Heart right ventricle (tissue), 16 donors: ENCODE measurements at regions not wholly inside any gene's neighbourhood (a gene's known extent, or its start where the extent isn't known, plus 50 kb on each side); places are given as distances from the start of the nearest gene placed in this dataset.

ENCODE experiments used
- ATAC-seq, 8 donors: fragments of 200-7000 bp; cut with Tn5 transposase; one replicate each; pipeline ENCODE4 v1.9.1; 2020; ENCODE audit warnings: mild to moderate bottlenecking in 8 of 8, moderate library complexity in 8 of 8, moderate number of reproducible peaks in 1 of 8
- DNase-seq, 2 donors: peaks; one replicate each; pipeline ENCODE4 v3.0.0-alpha.2; 2020
- H3K27ac ChIP-seq, 10 donors: fragments of 200-600 bp; sonication (generic) in 2 of 10; one replicate each; pipeline versions ENCODE4 v1.5.0 to v1.8.0; 2020 to 2022; ENCODE audit warnings: mild to moderate bottlenecking in 3 of 10
- H3K27me3 ChIP-seq, 7 donors: fragments of 200-600 bp; one replicate each; pipeline ENCODE4 v1.8.0; 2021 to 2022; ENCODE audit warnings: mild to moderate bottlenecking in 2 of 7
- H3K36me3 ChIP-seq, 9 donors: fragments of 200-600 bp; sonication (generic) in 1 of 9; one replicate each; pipeline versions ENCODE4 v1.5.0 to v1.8.0; 2020 to 2022; ENCODE audit warnings: mild to moderate bottlenecking in 2 of 9
- H3K4me1 ChIP-seq, 9 donors: fragments of 200-600 bp; sonication (generic) in 1 of 9; one replicate each; pipeline versions ENCODE4 v1.5.0 to v1.8.0; 2020 to 2022; ENCODE audit warnings: mild to moderate bottlenecking in 4 of 9
- H3K4me3 ChIP-seq, 10 donors: fragments of 200-600 bp; sonication (generic) in 2 of 10; one replicate each; pipeline versions ENCODE4 v1.5.0 to v1.8.0; 2020 to 2022; ENCODE audit warnings: mild to moderate bottlenecking in 7 of 10, moderate library complexity in 2 of 10
- H3K9me3 ChIP-seq, 11 donors: fragments of 200-600 bp in 10 of 11; sonication (generic) in 2 of 11; one replicate each; pipeline versions ENCODE4 v1.5.0 to v1.8.0; 2013 to 2022; ENCODE audit warnings: mild to moderate bottlenecking in 2 of 11, control low read depth in 1 of 11, moderate library complexity in 1 of 11
- CTCF ChIP-seq, 9 donors: fragments of 200-600 bp; sonication (generic) in 2 of 9; IDR thresholded peaks; one replicate each; pipeline versions ENCODE4 v1.5.0 to v1.8.0; 2021 to 2022; ENCODE audit warnings: antibody characterized with exemption in 9 of 9, mild to moderate bottlenecking in 5 of 9, moderate library complexity in 1 of 9
- whole genome bisulfite sequencing, 2 donors: extraction: QIAGEN DNeasy Blood & Tissue Kit; methylation state at CpG; one replicate each; pipeline ENCODE4 v1.1.7; 2013; ENCODE audit warnings: inconsistent platforms in 1 of 2; 5-methylcytosine and 5-hydroxymethylcytosine counted together
- intact Hi-C, 10 donors: fragments of 100-400 bp; cut with DNase I; formaldehyde crosslinking; loops; one replicate each; pipeline versions ENCODE4 v1.11.1 to v1.14.2; 2022
- donor health status: Arrhythmogenic right ventricular cardiomyopathy.
- donor health status: ischemic (EF 13 %, LVEDD 7.1; RV severe dilation, severe dysfunction).
- donor health status: healthy with polysubstance abuse.
- donor health status: DM: no; HTN: yes; CAD: no.
- donor health status: DM: no; HTN: no; CAD: no.
- donor health status: ischemic (EF 25% LVEDD 6.9; RV normal size, moderate dysfunction).
- donor health status: ischemic (EF 25% LVEDD 5.7; RV mildly dilated, moderate dysfunction).
- donor health status: healthy.
- donor health status: DM: yes; HTN: yes; CAD: no.
- donor health status: Ischemic cardiomyopathy.
- donor health status: ischemic (EF 35%, LVEDD 5.7; RV mildly dilated, moderate dysfunction).
- donor health status: nonischemic (EF 11% LVEDD 7.7; RV severe dilation, severe dysfunction).
- donor health status: DM: yes; HTN: yes; CAD: no.
- donor health status: PGD.
- donor health status: ischemic (EF 29% LVEDD 5.4; RV normal size, mild dysfunction).
- donor health status: nonischemic (EF 23%, LVEDD 6.1; RV moderate dilation, normal function).

- no peak for DNase-seq
- peak in 1 of 8 donors; percentile 65 for ATAC-seq
- no peak overlapping the region for H3K27ac ChIP-seq
- intact Hi-C loops, result no loop called here
- H3K27me3 ChIP-seq, result no peaks in the 10 kb centered on the region
- H3K36me3 ChIP-seq, result no peaks in the 10 kb centered on the region
- H3K4me3 ChIP-seq, result no peak overlapping the region
- TF ChIP-seq CTCF (IDR thresholded peaks at IDR 0.05), result no peak
- peaks cover 0 to 7% (median 0%) of the 10 kb centered on the region in 9 donors for H3K4me1 ChIP-seq
- 90 to 94% methylated on average over 8 of the region's 8 CpGs for WGBS, 2 donors
- peaks cover 0 to 11% (median 0%) of the 10 kb centered on the region in 11 donors for H3K9me3 ChIP-seq
These were observed 52.0 kb upstream of the KCNIP1 start for GRCh38 chr5:170451747-170452365.

GRCh38 chr5:170450061-170450669, 53.7 kb upstream of the KCNIP1 start:
- Histone ChIP-seq H3K9me3 (peaks cover 0 to 15% (median 0%) of the 10 kb centered on the region in 11 donors), H3K27ac (no peak overlapping the region), H3K4me1 (peaks cover 0 to 7% (median 0%) of the 10 kb centered on the region in 9 donors), H3K36me3 (no peaks in the 10 kb centered on the region), H3K4me3 (no peak overlapping the region), H3K27me3 (no peaks in the 10 kb centered on the region)
- DNase-seq (no peak), ATAC-seq (no peak)
- 81 to 85% methylated on average over 9 of the region's 9 CpGs for WGBS, 2 donors
- TF ChIP-seq CTCF (IDR thresholded peaks at IDR 0.05), result no peak
- intact Hi-C loops, result no loop called here

- DNase-seq (no peak), ATAC-seq (no peak)
- peaks cover 0 to 15% (median 0%) of the 10 kb centered on the region in 11 donors for H3K9me3 ChIP-seq
- 86 to 91% methylated on average over 2 of the region's 2 CpGs for WGBS, 2 donors
- no peak overlapping the region for H3K4me3 ChIP-seq
- no peaks in the 10 kb centered on the region for H3K27me3 ChIP-seq
- H3K27ac ChIP-seq, result no peak overlapping the region
- intact Hi-C loops, result no loop called here
- H3K4me1 ChIP-seq, result peaks cover 0 to 7% (median 0%) of the 10 kb centered on the region in 9 donors
- no peaks in the 10 kb centered on the region for H3K36me3 ChIP-seq
- no peak for TF ChIP-seq CTCF (IDR thresholded peaks at IDR 0.05)
These were observed 54.6 kb upstream of the KCNIP1 start for GRCh38 chr5:170449232-170449631.

GRCh38 chr5:170448221-170448620, 55.6 kb upstream of the KCNIP1 start:
- Histone ChIP-seq H3K27ac (no peak overlapping the region), H3K4me3 (no peak overlapping the region), H3K27me3 (no peaks in the 10 kb centered on the region), H3K4me1 (peaks cover 0 to 7% (median 0%) of the 10 kb centered on the region in 9 donors), H3K9me3 (peaks cover 0 to 15% (median 0%) of the 10 kb centered on the region in 11 donors), H3K36me3 (no peaks in the 10 kb centered on the region)
- no peak for TF ChIP-seq CTCF (IDR thresholded peaks at IDR 0.05)
- WGBS, 2 donors, result 97 to 99% methylated on average over 3 of the region's 3 CpGs
- DNase-seq (no peak), ATAC-seq (no peak)
- intact Hi-C loops, result no loop called here
